ENCODE measurements at regions not wholly inside any gene's neighbourhood (a gene's known extent, or its start where the extent isn't known, plus 50 kb on each side); places are given as distances from the start of the nearest gene placed in this dataset.

GRCh38 chr6:25174678-25175077 lies 104.5 kb upstream of the CARMIL1 start:
- TF ChIP-seq ESRRG (CRISPR knock-in tag; IDR thresholded peaks at IDR 0.05) (no peak), PATZ1 (CRISPR knock-in tag; IDR thresholded peaks at IDR 0.05; ENCODE audit: borderline replicate concordance) (no peak), SNAI2 (CRISPR knock-in tag; IDR thresholded peaks at IDR 0.05) (no peak), OSR1 (CRISPR knock-in tag; IDR thresholded peaks at IDR 0.05) (no peak), ZNF565 (CRISPR knock-in tag; conservative IDR thresholded peaks at IDR 0.05; ENCODE audit: low read depth) (no peak), ZNF8 (CRISPR knock-in tag; IDR thresholded peaks at IDR 0.05) (no peak), TCF4 (CRISPR knock-in tag; IDR thresholded peaks at IDR 0.05; ENCODE audit: borderline replicate concordance) (no peak)

Data from SK-N-SH treated with all-trans-retinoic acid at 6 μM for 48 hours (cell line).